ENCODE measurements at regions not wholly inside any gene's neighbourhood (a gene's known extent, or its start where the extent isn't known, plus 50 kb on each side); places are given as distances from the start of the nearest gene placed in this dataset.
"Not testable (repeated sequence)": the region's sequence is repeated elsewhere in the genome, so short reads cannot be mapped to it uniquely, and the experiment has no call there.

- TF ChIP-seq, protein P1, sequence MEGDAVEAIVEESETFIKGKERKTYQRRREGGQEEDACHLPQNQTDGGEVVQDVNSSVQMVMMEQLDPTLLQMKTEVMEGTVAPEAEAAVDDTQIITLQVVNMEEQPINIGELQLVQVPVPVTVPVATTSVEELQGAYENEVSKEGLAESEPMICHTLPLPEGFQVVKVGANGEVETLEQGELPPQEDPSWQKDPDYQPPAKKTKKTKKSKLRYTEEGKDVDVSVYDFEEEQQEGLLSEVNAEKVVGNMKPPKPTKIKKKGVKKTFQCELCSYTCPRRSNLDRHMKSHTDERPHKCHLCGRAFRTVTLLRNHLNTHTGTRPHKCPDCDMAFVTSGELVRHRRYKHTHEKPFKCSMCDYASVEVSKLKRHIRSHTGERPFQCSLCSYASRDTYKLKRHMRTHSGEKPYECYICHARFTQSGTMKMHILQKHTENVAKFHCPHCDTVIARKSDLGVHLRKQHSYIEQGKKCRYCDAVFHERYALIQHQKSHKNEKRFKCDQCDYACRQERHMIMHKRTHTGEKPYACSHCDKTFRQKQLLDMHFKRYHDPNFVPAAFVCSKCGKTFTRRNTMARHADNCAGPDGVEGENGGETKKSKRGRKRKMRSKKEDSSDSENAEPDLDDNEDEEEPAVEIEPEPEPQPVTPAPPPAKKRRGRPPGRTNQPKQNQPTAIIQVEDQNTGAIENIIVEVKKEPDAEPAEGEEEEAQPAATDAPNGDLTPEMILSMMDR (conservative IDR thresholded peaks at IDR 0.05), result no peak
- H3K27ac Mint-ChIP-seq (ENCODE audit: unreplicated experiment), result no peak overlapping the region
- H3K4me1 Mint-ChIP-seq, result peaks cover 17% of the 10 kb centered on the region
- H3K36me3 Mint-ChIP-seq (ENCODE audit: low read depth), result no peaks in the 10 kb centered on the region
- no peak overlapping the region for H3K4me3 Mint-ChIP-seq
- DNase-seq (ENCODE audit: low read depth, low spot score), result no peak
- H3K9me3 Mint-ChIP-seq, result no peaks in the 10 kb centered on the region
- no peaks in the 10 kb centered on the region for H3K27me3 Mint-ChIP-seq (ENCODE audit: low read depth)
Measured at GRCh38 chrX:1027680-1028079, 184.8 kb downstream of the CRLF2 start.

GRCh38 chrX:1027133-1027532 is 185.3 kb downstream of the CRLF2 start:
- no peak overlapping the region for H3K27ac Mint-ChIP-seq (ENCODE audit: unreplicated experiment)
- TF ChIP-seq, protein P1 (conservative IDR thresholded peaks at IDR 0.05), result no peak
- H3K36me3 Mint-ChIP-seq (ENCODE audit: low read depth), result no peaks in the 10 kb centered on the region
- peaks cover 17% of the 10 kb centered on the region for H3K4me1 Mint-ChIP-seq
- no peak for DNase-seq (ENCODE audit: low read depth, low spot score)
- H3K4me3 Mint-ChIP-seq, result no peak overlapping the region
- H3K9me3 Mint-ChIP-seq, result no peaks in the 10 kb centered on the region
- no peaks in the 10 kb centered on the region for H3K27me3 Mint-ChIP-seq (ENCODE audit: low read depth)

GRCh38 chrX:1026263-1027015 is 186.0 kb downstream of the CRLF2 start:
- Mint-ChIP-seq H3K4me3 (no peak overlapping the region), H3K9me3 (no peaks in the 10 kb centered on the region), H3K27ac (ENCODE audit: unreplicated experiment) (no peak overlapping the region), H3K36me3 (ENCODE audit: low read depth) (no peaks in the 10 kb centered on the region), H3K27me3 (ENCODE audit: low read depth) (no peaks in the 10 kb centered on the region), H3K4me1 (peaks cover 17% of the 10 kb centered on the region)
- TF ChIP-seq, protein P1 (conservative IDR thresholded peaks at IDR 0.05), result no peak
- DNase-seq (ENCODE audit: low read depth, low spot score), result no peak

- Mint-ChIP-seq H3K9me3 (no peaks in the 10 kb centered on the region), H3K36me3 (ENCODE audit: low read depth) (no peaks in the 10 kb centered on the region), H3K4me1 (peaks cover 17% of the 10 kb centered on the region), H3K27me3 (ENCODE audit: low read depth) (no peaks in the 10 kb centered on the region), H3K4me3 (no peak overlapping the region), H3K27ac (ENCODE audit: unreplicated experiment) (no peak overlapping the region)
- DNase-seq (ENCODE audit: low read depth, low spot score), result no peak
- TF ChIP-seq, protein P1 (conservative IDR thresholded peaks at IDR 0.05), result no peak
Measured at GRCh38 chrX:1025413-1025812, 187.0 kb downstream of the CRLF2 start.

GRCh38 chrX:1023676-1024075 is 188.8 kb downstream of the CRLF2 start:
- no peak overlapping the region for H3K27ac Mint-ChIP-seq (ENCODE audit: unreplicated experiment)
- no peak for DNase-seq (ENCODE audit: low read depth, low spot score)
- H3K27me3 Mint-ChIP-seq (ENCODE audit: low read depth), result no peaks in the 10 kb centered on the region
- TF ChIP-seq, protein P1 (conservative IDR thresholded peaks at IDR 0.05), result no peak
- H3K4me3 Mint-ChIP-seq, result no peak overlapping the region
- H3K36me3 Mint-ChIP-seq (ENCODE audit: low read depth), result no peaks in the 10 kb centered on the region
- peaks cover 9% of the 10 kb centered on the region for H3K4me1 Mint-ChIP-seq
- H3K9me3 Mint-ChIP-seq, result no peaks in the 10 kb centered on the region

DNA sequence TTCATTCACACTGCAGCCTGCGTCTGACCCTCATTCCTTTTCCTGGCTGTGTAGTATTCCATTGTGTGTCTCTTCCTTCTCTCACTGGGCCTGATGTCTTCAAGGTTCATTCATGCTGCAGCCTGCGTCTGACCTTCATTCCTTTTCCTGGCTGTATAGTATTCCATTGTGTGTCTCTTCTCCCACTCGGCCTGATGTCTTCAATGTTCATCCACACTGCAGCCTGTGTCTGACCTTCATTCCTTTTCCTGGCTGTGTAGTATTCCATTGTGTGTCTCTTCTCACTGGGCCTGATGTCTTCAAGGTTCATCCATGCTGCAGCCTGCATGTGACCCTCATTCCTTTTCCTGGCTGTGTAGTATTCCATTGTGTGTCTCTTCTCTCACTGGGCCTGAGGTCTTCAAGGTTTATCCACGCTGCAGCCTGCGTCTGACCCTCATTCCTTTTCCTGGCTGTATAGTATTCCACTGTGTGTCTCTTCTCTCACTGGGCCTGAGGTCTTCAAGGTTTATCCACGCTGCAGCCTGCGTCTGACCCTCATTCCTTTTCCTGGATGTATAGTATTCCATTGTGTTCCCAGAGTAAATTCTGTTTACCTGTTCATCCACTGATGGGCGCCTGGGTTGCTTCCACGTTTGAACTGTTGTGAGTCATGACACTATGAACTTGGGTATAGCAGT is 191.0 kb downstream of the CRLF2 start:
- H3K27me3 Mint-ChIP-seq (ENCODE audit: low read depth); H3K4me1 Mint-ChIP-seq; H3K9me3 Mint-ChIP-seq; H3K36me3 Mint-ChIP-seq (ENCODE audit: low read depth); H3K4me3 Mint-ChIP-seq; DNase-seq (ENCODE audit: low read depth, low spot score); H3K27ac Mint-ChIP-seq (ENCODE audit: unreplicated experiment): not testable (repeated sequence)
